Neural progenitor cell (in vitro differentiated cells): ENCODE measurements at regions not wholly inside any gene's neighbourhood (a gene's known extent, or its start where the extent isn't known, plus 50 kb on each side); places are given as distances from the start of the nearest gene placed in this dataset.
A peak's percentile ranks its signal among the peaks of the same experiment; 100 is the strongest.

Source experiments
- DNase-seq: peaks from one replicate; pipeline ENCODE4 v3.0.0-alpha.2; 2016; ENCODE audit warnings: low spot score
- H2AFZ ChIP-seq: fragments of 200-600 bp; sonication (generic); replicated peaks from 2 replicates; pipeline ENCODE4 v1.6.1; 2016; ENCODE audit warnings: antibody characterized with exemption
- H3F3A ChIP-seq: fragments of 200-600 bp; sonication (generic); 2 replicates; pipeline ENCODE4 v1.6.1; 2016; ENCODE audit warnings: antibody characterized with exemption, low read depth
- H3K27ac ChIP-seq: fragments of 200-600 bp; sonication (generic); 2 replicates; pipeline ENCODE4 v1.5.1; 2016; ENCODE audit warnings: mild to moderate bottlenecking
- H3K27me3 ChIP-seq: fragments of 200-600 bp; sonication (generic); 2 replicates; pipeline ENCODE4 v1.6.1; 2016; ENCODE audit warnings: mild to moderate bottlenecking, moderate library complexity
- H3K36me3 ChIP-seq: fragments of 200-600 bp; sonication (generic); 2 replicates; pipeline ENCODE4 v1.5.1; 2016
- H3K4me1 ChIP-seq: fragments of 200-600 bp; sonication (generic); 2 replicates; pipeline ENCODE4 v1.6.1; 2016; ENCODE audit warnings: mixed run types
- H3K4me2 ChIP-seq: fragments of 200-600 bp; sonication (generic); 2 replicates; pipeline ENCODE4 v1.6.1; 2016
- H3K4me3 ChIP-seq: fragments of 200-600 bp; sonication (generic); 2 replicates; pipeline ENCODE4 v1.5.1; 2016
- H3K79me2 ChIP-seq: fragments of 200-600 bp; sonication (generic); 2 replicates; pipeline ENCODE4 v1.6.1; 2016; ENCODE audit warnings: low read depth
- H3K9ac ChIP-seq: fragments of 200-600 bp; sonication (generic); 2 replicates; pipeline ENCODE4 v1.6.1; 2016
- H3K9me3 ChIP-seq: fragments of 200-600 bp; sonication (generic); 2 replicates; pipeline ENCODE4 v1.5.1; 2016; ENCODE audit warnings: low read depth
- H4K20me1 ChIP-seq: fragments of 200-600 bp; sonication (generic); 2 replicates; pipeline ENCODE4 v1.6.1; 2016; ENCODE audit warnings: low read depth
- H3K27ac Mint-ChIP-seq: 3 replicates; pipeline ENCODE4 v1.8.0; 2021; ENCODE audit warnings: mixed read lengths
- H3K27me3 Mint-ChIP-seq: 2 replicates; pipeline ENCODE4 v1.8.0; 2022; ENCODE audit warnings: low read depth, mild to moderate bottlenecking, inconsistent platforms, moderate library complexity, mixed read lengths; ENCODE audit not compliant: insufficient read depth
- H3K36me3 Mint-ChIP-seq: 3 replicates; pipeline ENCODE4 v1.8.0; 2021; ENCODE audit warnings: mixed read lengths
- H3K4me1 Mint-ChIP-seq: 3 replicates; pipeline ENCODE4 v1.8.0; 2021; ENCODE audit warnings: mixed read lengths
- H3K4me3 Mint-ChIP-seq: 3 replicates; pipeline ENCODE4 v1.8.0; 2021; ENCODE audit warnings: mild to moderate bottlenecking, moderate library complexity, mixed read lengths
- H3K9me3 Mint-ChIP-seq: 3 replicates; pipeline ENCODE4 v1.8.0; 2020; ENCODE audit warnings: mixed read lengths
- EZH2 ChIP-seq: fragments of 200-600 bp; sonication (generic); IDR thresholded peaks from 2 replicates; pipeline ENCODE4 v1.6.1; 2017; ENCODE audit warnings: antibody characterized with exemption, mild to moderate bottlenecking, moderate library complexity
- EZH2phosphoT487 ChIP-seq: fragments of 200-600 bp; sonication (generic); IDR thresholded peaks from 2 replicates; pipeline ENCODE4 v1.6.1; 2017; ENCODE audit warnings: antibody characterized with exemption
- TF ChIP-seq, protein P1 (sequence below): fragments of 200-600 bp; sonication (generic); IDR thresholded peaks from 2 replicates; pipeline ENCODE4 v1.5.1; 2017; ENCODE audit warnings: antibody characterized with exemption, mild to moderate bottlenecking

DNA sequence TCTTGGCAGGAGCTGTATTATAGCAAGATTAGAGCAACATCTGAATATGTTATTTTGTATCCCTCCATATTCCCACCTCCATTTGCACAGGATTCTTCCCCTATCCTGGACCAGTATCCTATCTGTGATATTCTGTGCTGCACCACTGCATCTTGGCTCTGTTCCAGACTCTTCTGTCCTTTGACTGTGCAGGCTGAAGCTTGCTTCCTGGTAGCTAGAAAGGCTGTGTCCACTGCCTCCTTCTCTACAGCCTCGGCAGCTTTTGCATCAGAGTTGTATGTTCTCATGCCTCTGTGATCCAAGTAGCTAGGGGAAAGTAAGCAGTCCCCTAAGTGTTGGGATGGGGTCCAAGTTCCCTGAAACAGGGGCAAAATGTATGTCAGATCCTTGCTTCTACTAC lies 104.1 kb downstream of the GAS1 start:
- Histone ChIP-seq H3K27me3 (no peaks in the 10 kb centered on the region), H4K20me1 (no peaks in the 10 kb centered on the region), H3K27ac (no peak overlapping the region), H3K36me3 (no peaks in the 10 kb centered on the region), H3K79me2 (no peaks in the 10 kb centered on the region), H3K4me2 (no peak overlapping the region), H2AFZ (peak overlapping the region; percentile 21), H3F3A (no peaks in the 10 kb centered on the region), H3K9me3 (no peaks in the 10 kb centered on the region), H3K9ac (no peak overlapping the region), H3K4me3 (no peak overlapping the region), H3K4me1 (no peaks in the 10 kb centered on the region)
- H3K27me3 Mint-ChIP-seq: peaks cover 7% of the 10 kb centered on the region
- TF ChIP-seq EZH2 (no peak), EZH2phosphoT487 (no peak)
- TF ChIP-seq, protein P1, sequence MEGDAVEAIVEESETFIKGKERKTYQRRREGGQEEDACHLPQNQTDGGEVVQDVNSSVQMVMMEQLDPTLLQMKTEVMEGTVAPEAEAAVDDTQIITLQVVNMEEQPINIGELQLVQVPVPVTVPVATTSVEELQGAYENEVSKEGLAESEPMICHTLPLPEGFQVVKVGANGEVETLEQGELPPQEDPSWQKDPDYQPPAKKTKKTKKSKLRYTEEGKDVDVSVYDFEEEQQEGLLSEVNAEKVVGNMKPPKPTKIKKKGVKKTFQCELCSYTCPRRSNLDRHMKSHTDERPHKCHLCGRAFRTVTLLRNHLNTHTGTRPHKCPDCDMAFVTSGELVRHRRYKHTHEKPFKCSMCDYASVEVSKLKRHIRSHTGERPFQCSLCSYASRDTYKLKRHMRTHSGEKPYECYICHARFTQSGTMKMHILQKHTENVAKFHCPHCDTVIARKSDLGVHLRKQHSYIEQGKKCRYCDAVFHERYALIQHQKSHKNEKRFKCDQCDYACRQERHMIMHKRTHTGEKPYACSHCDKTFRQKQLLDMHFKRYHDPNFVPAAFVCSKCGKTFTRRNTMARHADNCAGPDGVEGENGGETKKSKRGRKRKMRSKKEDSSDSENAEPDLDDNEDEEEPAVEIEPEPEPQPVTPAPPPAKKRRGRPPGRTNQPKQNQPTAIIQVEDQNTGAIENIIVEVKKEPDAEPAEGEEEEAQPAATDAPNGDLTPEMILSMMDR: no peak
- no peaks in the 10 kb centered on the region for H3K36me3 Mint-ChIP-seq
- H3K27ac Mint-ChIP-seq: peak overlapping the region; percentile 84
- H3K4me3 Mint-ChIP-seq: no peak overlapping the region
- peaks cover 19% of the 10 kb centered on the region for H3K4me1 Mint-ChIP-seq
- DNase-seq: no peak
- H3K9me3 Mint-ChIP-seq: no peaks in the 10 kb centered on the region

DNA sequence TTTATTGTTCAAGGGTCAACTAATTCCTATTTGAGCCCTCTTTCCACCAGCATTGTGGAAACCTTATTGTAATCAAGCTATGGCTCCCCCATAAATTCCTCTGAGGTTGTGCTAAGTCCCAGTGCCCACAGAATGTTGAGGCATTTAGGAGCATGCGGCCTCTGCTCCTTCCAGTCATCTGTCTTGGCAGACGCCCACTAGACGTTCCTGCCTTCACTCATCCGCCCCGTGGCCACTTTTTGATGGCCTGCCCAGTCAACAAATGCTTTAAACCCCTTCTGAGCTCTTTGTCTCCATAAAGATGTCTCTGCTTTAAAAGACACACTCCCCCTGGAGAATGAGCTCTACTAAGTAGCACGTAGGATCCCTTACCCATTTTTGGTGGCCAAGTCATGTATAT lies 104.7 kb downstream of the GAS1 start:
- Histone ChIP-seq H3K27me3 (no peaks in the 10 kb centered on the region), H3K36me3 (no peaks in the 10 kb centered on the region), H3K4me3 (no peak overlapping the region), H3K79me2 (no peaks in the 10 kb centered on the region), H3K27ac (no peak overlapping the region), H3K9me3 (no peaks in the 10 kb centered on the region), H2AFZ (peak overlapping the region; percentile 21), H3K4me2 (no peak overlapping the region), H3F3A (no peaks in the 10 kb centered on the region), H3K9ac (no peak overlapping the region), H3K4me1 (no peaks in the 10 kb centered on the region), H4K20me1 (no peaks in the 10 kb centered on the region)
- Mint-ChIP-seq H3K4me1 (peaks cover 19% of the 10 kb centered on the region), H3K36me3 (no peaks in the 10 kb centered on the region), H3K9me3 (no peaks in the 10 kb centered on the region), H3K4me3 (no peak overlapping the region), H3K27me3 (peaks cover 7% of the 10 kb centered on the region), H3K27ac (peak overlapping the region; percentile 47)
- no peak for DNase-seq
- TF ChIP-seq EZH2phosphoT487 (no peak), EZH2 (no peak)
- TF ChIP-seq, protein P1: no peak

- H4K20me1 ChIP-seq: no peaks in the 10 kb centered on the region
- H3F3A ChIP-seq: no peaks in the 10 kb centered on the region
- no peak for TF ChIP-seq EZH2
- TF ChIP-seq, protein P1: no peak
- no peak for TF ChIP-seq EZH2phosphoT487
- no peak for DNase-seq
- no peaks in the 10 kb centered on the region for H3K36me3 ChIP-seq
- peaks cover 26% of the 10 kb centered on the region for H3K4me1 Mint-ChIP-seq
- H3K27ac ChIP-seq: no peak overlapping the region
- H3K27ac Mint-ChIP-seq: no peak overlapping the region
- H3K27me3 ChIP-seq: no peaks in the 10 kb centered on the region
- no peaks in the 10 kb centered on the region for H3K9me3 Mint-ChIP-seq
- H3K4me1 ChIP-seq: no peaks in the 10 kb centered on the region
- no peaks in the 10 kb centered on the region for H3K79me2 ChIP-seq
- no peaks in the 10 kb centered on the region for H3K9me3 ChIP-seq
- H3K4me2 ChIP-seq: no peak overlapping the region
- H3K9ac ChIP-seq: no peak overlapping the region
- no peaks in the 10 kb centered on the region for H3K36me3 Mint-ChIP-seq
- H3K27me3 Mint-ChIP-seq: peaks cover 5% of the 10 kb centered on the region
- H3K4me3 ChIP-seq: no peak overlapping the region
- no peak overlapping the region for H3K4me3 Mint-ChIP-seq
- no peak overlapping the region for H2AFZ ChIP-seq
Measured at GRCh38 chr9:86839522-86839921, 107.8 kb downstream of the GAS1 start.
